Kidney (tissue), 13 donors: ENCODE measurements at regions not wholly inside any gene's neighbourhood (a gene's known extent, or its start where the extent isn't known, plus 50 kb on each side); places are given as distances from the start of the nearest gene placed in this dataset.

Source experiments
- DNase-seq, 5 donors: peaks; one replicate each; pipeline ENCODE4 v3.0.0-alpha.2; 2013 to 2020
- FAIRE-seq: peaks from 2 replicates; lab custom pipeline; 2012; peaks lifted over from hg19 to GRCh38; lab: Jason Lieb, UNC
- H3K27ac ChIP-seq, 2 donors: one replicate each; pipeline ENCODE4 v1.7.0; 2013; ENCODE audit warnings: low read depth in 2 of 2, low read length in 2 of 2, inconsistent platforms in 1 of 2
- H3K27me3 ChIP-seq: one replicate; pipeline ENCODE4 v1.7.1; 2013; ENCODE audit warnings: low read length, inconsistent platforms; ENCODE audit not compliant: control insufficient read depth, insufficient read depth
- H3K36me3 ChIP-seq, 3 donors: one replicate each; pipeline versions ENCODE4 v1.7.0 to v1.7.1; 2013; ENCODE audit warnings: low read length in 3 of 3, control low read depth in 1 of 3, inconsistent platforms in 1 of 3; ENCODE audit not compliant: insufficient read depth in 3 of 3, control insufficient read depth in 2 of 3
- H3K4me1 ChIP-seq, 3 donors: one replicate each; pipeline versions ENCODE4 v1.7.0 to v1.7.1; 2013; ENCODE audit warnings: low read length in 3 of 3, inconsistent platforms in 1 of 3, low read depth in 1 of 3; ENCODE audit not compliant: control insufficient read depth in 2 of 3, insufficient read depth in 2 of 3
- H3K4me3 ChIP-seq, 3 donors: one replicate each; pipeline versions ENCODE4 v1.7.0 to v1.8.1; 2013; ENCODE audit warnings: low read length in 3 of 3, control low read depth in 1 of 3, inconsistent platforms in 1 of 3
- H3K9ac ChIP-seq, 3 donors: one replicate each; pipeline versions ENCODE4 v1.7.0 to v1.7.1; 2013; ENCODE audit warnings: low read length in 3 of 3, control low read depth in 1 of 3, inconsistent platforms in 1 of 3
- H3K9me3 ChIP-seq, 3 donors: one replicate each; pipeline versions ENCODE4 v1.7.0 to v1.7.1; 2013; ENCODE audit warnings: low read length in 3 of 3, control low read depth in 1 of 3, inconsistent platforms in 1 of 3; ENCODE audit not compliant: control insufficient read depth in 2 of 3, insufficient read depth in 1 of 3
- intact Hi-C: fragments of 100-400 bp; cut with DNase I; formaldehyde crosslinking; loops from one replicate; pipeline ENCODE4 v1.11.1; 2022
- TF ChIP-seq, protein P1 (sequence below): IDR thresholded peaks from 3 replicates; pipeline ENCODE4 v1.5.1; 2012; ENCODE audit warnings: mild to moderate bottlenecking, moderate library complexity, borderline replicate concordance; ENCODE audit not compliant: insufficient read depth; ENCODE audit errors: extremely low read depth
- donor health status: control.
- donor health status: control.
- donor health status: control.
- donor health status: control.
- donor health status: control.
- donor health status: DM: yes; HTN: yes; CAD: no.
- donor health status: Normal renal cell carcinoma (clear cell type).

- DNase-seq (no peak), FAIRE-seq (no peak)
- intact Hi-C loops: no loop called here
- no peak overlapping the region for H3K27ac ChIP-seq
- H3K27me3 ChIP-seq: no peaks in the 10 kb centered on the region
- H3K4me1 ChIP-seq: no peaks in the 10 kb centered on the region
- no peaks in the 10 kb centered on the region for H3K36me3 ChIP-seq
- H3K9ac ChIP-seq: no peak overlapping the region
- H3K9me3 ChIP-seq: peaks cover 0 to 2% (median 0%) of the 10 kb centered on the region in 3 donors
- no peak overlapping the region for H3K4me3 ChIP-seq
- TF ChIP-seq, protein P1, sequence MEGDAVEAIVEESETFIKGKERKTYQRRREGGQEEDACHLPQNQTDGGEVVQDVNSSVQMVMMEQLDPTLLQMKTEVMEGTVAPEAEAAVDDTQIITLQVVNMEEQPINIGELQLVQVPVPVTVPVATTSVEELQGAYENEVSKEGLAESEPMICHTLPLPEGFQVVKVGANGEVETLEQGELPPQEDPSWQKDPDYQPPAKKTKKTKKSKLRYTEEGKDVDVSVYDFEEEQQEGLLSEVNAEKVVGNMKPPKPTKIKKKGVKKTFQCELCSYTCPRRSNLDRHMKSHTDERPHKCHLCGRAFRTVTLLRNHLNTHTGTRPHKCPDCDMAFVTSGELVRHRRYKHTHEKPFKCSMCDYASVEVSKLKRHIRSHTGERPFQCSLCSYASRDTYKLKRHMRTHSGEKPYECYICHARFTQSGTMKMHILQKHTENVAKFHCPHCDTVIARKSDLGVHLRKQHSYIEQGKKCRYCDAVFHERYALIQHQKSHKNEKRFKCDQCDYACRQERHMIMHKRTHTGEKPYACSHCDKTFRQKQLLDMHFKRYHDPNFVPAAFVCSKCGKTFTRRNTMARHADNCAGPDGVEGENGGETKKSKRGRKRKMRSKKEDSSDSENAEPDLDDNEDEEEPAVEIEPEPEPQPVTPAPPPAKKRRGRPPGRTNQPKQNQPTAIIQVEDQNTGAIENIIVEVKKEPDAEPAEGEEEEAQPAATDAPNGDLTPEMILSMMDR: no peak
These were observed 53.8 kb upstream of the FBN2 start for GRCh38 chr5:128591598-128592455.

- intact Hi-C loops: no loop called here
- FAIRE-seq (no peak), DNase-seq (peak in 4 of 5 donors; percentile 16 to 73 (median 43))
- H3K9me3 ChIP-seq: peaks cover 0 to 2% (median 0%) of the 10 kb centered on the region in 3 donors
- no peaks in the 10 kb centered on the region for H3K27me3 ChIP-seq
- TF ChIP-seq, protein P1: no peak
- H3K4me3 ChIP-seq: no peak overlapping the region
- no peak overlapping the region for H3K9ac ChIP-seq
- H3K27ac ChIP-seq: no peak overlapping the region
- peaks cover 0 to 2% (median 0%) of the 10 kb centered on the region in 3 donors for H3K4me1 ChIP-seq
- no peaks in the 10 kb centered on the region for H3K36me3 ChIP-seq
These were observed 58.0 kb upstream of the FBN2 start for GRCh38 chr5:128596071-128596470.

DNA sequence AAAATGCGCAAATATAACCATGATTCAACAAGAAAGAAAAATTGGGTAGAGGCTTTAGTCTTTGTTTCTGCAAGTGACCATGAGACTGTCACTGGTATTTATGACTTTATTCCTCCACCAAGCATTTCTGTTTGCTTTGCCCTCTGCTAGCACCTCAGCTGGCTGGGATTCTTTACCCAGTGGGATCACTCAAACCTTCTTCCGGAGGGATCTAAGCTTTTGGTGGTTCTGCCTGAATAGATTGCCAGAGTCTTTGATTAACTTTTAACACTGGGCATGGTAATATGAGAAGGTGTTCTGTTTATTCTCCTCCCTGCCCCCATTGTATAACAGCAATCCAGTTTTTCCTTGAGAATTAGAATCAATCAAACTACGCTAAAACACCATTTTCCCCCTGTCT, 59.1 kb upstream of the FBN2 start:
- Histone ChIP-seq H3K4me1 (peaks cover 0 to 2% (median 0%) of the 10 kb centered on the region in 3 donors), H3K27me3 (no peaks in the 10 kb centered on the region), H3K36me3 (no peaks in the 10 kb centered on the region), H3K27ac (no peak overlapping the region), H3K9ac (no peak overlapping the region), H3K4me3 (no peak overlapping the region), H3K9me3 (peaks cover 0 to 2% (median 0%) of the 10 kb centered on the region in 3 donors)
- FAIRE-seq (no peak), DNase-seq (peak in 3 of 5 donors; percentile 24 to 75 (median 72))
- intact Hi-C loops: no loop called here
- TF ChIP-seq, protein P1: no peak
